ENCODE measurements at regions not wholly inside any gene's neighbourhood (a gene's known extent, or its start where the extent isn't known, plus 50 kb on each side); places are given as distances from the start of the nearest gene placed in this dataset.
"Not testable (repeated sequence)": the region's sequence is repeated elsewhere in the genome, so short reads cannot be mapped to it uniquely, and the experiment has no call there.

- no peak for DNase-seq
These were observed 758.5 kb upstream of the CDH8 start for GRCh38 chr16:62794724-62795123.

DNA sequence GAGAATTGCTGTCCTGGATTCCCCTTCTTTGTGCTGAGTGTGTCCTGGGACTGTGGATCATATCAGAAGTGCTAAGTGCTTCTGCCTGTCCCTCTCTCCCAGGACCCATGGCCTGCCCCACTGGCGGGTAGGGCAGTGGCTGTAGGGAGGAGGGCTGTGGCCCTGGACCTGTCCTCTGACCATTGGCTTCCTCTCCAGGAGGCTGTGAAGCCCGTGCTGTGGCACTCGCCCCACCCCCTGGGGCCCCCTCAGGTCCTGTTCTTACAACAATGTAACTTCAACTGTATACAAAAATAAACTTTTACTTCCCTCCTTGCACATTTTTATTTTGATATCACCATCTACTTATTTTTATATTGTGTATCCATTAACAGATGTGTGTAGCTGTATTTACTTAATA, 743.8 kb upstream of the CDH8 start:
- DNase-seq = not testable (repeated sequence)

DNA sequence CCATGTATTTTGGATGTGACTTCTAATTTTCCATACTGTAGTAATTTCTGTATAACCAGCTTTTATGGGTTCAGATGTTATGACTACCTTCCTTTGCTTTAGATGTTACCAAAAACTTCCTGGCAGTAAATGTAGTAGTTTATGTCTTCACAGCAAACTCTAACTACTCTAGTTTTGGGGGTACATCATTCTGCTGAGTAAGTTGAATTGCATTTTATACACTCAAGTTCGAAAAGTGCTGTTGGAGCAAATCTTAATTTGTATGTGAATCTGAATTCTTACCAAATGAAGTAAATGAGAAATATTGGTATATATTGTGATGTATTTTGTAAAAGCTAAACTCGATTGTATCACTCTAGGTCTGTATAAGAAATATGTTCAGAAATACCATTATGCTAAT, 728.3 kb upstream of the CDH8 start:
- DNase-seq = no peak

- no peak for DNase-seq
These were observed 724.2 kb upstream of the CDH8 start for GRCh38 chr16:62760398-62760797.

DNA sequence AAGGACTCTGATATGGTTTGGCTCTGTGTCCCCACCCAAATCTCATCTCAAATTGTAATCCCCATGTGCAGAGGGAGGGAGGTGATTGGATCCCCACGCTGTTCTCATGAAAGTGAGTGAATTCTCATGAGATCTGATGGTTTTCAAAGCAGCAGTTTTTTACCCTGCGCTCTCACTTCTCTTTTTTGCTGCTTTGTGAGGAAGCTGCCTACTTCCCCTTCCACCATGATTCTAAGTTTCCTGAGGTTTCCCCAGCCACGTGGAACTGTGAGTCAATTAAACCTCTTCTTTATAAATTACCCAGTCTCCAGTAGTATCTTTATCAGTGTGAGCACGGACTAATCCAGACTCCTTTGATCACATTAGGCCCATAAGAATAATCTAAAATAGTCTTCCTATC, 719.7 kb upstream of the CDH8 start:
- DNase-seq = peak; percentile 58

DNA sequence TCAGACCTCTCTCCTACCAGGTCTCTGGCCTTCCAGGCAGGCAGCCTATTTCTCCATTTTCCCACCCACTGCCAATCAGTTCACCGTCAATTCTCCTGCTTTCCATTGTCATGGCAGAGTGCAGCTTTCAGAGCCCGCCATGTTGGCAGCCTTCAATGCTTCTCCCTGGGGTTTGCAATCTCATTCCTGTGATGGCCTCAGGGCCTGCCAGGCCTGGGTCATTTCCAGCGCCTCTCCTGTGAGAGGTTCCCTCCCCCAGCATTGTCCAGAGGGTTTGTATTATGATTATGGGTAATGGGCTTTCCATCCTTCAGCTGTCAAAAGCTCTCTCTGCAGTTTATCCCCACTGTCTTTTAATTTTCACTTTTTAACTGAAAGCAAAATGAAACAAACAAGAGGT, 716.6 kb upstream of the CDH8 start:
- no peak for DNase-seq

DNA sequence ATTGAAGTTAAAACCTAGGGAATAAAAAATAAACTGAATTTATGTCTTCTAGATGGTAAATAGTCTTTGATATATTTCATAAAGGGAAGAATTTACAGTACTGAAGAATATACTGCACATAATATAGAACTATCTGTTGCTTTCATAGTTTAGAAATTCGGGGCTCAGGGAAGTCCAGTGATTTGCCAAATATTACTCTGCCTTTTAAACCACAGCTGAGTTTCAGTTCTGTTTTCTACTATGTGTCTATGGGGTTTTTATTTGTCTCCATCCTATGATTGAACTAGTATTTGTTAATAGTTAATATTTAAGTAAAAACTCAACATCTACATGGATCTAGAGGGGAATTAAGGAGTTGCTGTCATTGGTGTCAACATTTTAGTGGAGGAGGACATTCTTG, 715.0 kb upstream of the CDH8 start:
- DNase-seq = no peak

DNA sequence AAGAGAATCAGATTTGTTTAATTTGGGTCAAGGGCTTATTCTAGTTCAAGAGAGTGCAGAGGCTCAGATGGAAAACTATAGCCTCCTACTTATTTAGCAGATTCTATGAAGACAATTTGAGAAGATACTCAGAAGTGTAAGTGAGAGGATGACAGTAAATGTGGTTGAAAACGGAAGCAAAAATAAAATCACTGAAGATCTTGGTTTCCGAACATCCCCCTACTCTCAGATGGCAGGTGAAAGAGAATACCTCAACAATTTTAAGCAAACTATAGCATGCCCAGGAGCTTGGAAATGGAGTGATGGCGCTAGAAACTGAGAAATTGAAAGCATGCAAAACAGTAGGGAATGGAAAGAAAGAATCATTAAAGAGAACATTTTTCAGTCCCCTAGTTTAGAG, 705.5 kb upstream of the CDH8 start:
- DNase-seq = no peak

DNA sequence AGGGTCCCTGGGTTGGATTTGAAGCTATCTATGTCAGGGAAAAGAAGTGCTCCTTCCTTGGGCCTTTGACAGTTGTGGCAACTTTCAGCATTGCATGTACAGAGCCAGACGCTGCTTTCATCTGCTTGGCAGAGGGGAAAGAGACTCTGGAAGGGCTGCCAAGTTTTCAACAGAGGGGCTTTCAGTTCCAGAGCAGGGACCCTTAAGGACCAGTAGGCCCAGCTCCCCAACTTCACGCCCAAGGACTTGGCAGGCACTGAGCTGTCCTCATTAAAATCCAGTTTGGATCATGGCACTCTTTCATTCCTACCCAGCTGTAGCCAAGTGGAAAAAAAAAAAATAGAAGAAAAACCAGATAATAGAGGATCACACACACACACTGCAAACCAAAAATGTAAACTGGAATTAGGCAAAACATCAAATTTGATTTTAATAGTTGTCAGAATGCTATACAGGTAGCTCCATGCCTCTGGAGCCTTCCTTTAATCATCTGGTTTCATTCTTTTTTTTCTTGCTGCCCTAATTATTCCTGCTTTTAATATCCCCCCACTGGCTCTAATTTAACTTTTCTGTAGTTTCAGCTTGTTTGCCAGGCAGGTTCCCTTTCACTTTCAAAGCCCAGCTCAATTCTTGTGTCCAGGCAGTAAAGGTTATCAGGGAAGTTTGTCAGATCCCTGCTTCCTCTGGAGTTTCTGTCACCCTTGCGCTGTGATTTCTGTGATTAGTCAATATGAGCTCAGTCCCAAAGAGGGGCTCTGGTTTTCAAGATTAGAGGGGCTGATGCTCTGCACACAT, 702.6 kb upstream of the CDH8 start:
- DNase-seq = no peak

DNA sequence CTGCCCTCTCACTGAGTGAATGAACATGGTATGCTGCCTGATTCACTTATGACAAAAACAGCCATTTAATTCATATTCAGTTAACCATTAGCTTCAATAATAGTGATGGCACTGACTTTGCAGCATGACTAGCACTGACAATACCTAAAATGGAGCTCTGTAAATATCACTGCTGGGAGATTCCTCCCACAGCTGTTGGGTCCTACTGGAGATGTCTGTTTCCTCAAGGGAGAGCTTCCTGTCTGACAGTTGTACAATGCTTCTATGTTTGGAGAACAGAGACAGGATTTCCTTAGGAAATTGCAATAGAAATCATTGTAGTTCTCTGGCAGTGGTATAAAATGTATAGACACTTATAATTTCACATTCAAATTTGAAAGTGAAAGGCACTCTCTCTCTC, 695.9 kb upstream of the CDH8 start:
- DNase-seq = no peak

DNA sequence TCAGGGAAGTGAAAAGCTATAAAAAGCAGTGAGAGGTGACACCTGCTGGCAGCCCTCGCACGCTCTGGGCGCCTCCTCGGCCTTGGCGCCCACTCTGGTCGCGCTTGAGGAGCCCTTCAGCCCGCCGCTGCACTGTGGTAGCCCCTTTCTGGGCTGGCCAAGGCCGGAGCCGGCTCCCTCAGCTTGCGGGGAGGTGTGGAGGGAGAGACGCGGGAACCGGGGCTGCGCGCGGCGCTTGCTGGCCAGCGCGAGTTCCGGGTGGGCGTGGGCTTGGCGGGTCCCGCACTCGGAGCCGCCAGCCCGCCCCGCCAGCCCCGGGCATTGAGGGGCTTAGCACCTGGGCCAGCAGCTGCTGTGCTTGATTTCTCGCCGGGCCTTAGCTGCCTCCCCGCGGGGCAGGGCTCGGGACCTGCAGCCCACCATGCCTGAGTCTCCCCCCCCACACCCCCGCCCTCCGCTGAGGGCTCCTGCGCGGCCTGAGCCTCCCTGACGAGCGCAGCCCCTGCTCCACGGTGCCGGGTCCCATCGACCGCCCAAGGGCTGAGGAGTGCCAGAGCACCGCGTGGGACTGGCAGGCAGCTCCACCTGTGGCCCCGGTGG, 688.5 kb upstream of the CDH8 start:
- DNase-seq = not testable (repeated sequence)

DNA sequence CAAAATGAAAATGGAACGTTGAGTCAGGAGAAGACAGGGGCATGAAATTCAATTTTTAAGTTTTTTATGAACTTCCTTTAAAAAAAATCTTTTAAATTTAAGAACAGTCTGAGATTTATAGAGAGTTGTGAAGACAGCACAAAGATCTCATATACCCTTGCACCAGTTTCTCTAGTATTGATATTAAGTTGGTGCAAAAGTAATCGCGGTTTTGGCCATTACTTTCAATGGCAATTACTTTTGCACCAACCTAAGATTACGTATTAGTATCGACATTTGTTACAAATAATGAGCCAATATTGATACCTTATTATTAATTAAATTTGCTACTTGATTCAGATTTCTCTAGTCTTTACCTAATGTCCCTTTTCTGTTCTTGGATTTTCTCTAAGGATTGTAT, 684.4 kb upstream of the CDH8 start:
- DNase-seq = no peak

GRCh38 chr16:62717026-62717425, 680.8 kb upstream of the CDH8 start:
- DNase-seq = no peak

GRCh38 chr16:62715701-62716100, 679.5 kb upstream of the CDH8 start:
- no peak for DNase-seq

DNA sequence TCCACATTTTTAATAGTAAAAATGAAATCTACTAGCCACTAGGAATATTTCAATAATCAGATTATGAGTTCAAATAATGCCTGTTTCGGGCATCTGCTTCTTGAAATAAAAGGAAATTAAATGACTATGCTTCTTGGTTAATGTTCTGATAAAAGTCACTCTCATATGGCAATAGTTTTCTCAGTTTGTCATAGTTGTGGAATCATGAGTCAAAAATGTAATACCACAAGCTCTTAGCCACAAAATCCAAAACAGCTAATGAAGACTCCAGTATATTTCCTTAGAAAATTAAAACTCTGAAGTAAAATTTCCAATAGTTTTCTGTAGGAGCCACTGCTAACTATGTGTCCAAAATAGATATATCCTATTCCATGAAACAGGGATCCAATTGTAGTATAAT, 676.3 kb upstream of the CDH8 start:
- DNase-seq = no peak

GRCh38 chr16:62711797-62712196, 675.6 kb upstream of the CDH8 start:
- no peak for DNase-seq

DNA sequence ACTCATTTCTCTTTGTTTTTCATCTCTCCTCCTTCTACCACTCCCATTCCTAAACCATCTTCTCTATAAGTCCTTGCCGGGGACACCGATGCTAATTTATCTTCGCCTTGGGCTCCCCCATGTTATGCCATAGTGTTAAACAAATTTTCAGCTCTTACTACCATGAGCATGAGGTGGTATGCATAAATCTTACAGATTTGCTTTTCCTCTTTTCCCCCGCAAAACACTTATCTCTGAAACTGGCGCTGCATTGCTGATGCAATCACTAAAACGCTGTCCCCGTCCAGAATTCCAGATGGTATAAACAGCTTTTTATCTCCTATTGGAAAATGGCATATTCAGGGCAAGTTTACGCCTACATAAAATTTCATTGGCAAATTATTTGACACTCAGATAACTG, 673.6 kb upstream of the CDH8 start:
- DNase-seq = no peak

- no peak for DNase-seq
These were observed 665.2 kb upstream of the CDH8 start for GRCh38 chr16:62701426-62701825.

DNA sequence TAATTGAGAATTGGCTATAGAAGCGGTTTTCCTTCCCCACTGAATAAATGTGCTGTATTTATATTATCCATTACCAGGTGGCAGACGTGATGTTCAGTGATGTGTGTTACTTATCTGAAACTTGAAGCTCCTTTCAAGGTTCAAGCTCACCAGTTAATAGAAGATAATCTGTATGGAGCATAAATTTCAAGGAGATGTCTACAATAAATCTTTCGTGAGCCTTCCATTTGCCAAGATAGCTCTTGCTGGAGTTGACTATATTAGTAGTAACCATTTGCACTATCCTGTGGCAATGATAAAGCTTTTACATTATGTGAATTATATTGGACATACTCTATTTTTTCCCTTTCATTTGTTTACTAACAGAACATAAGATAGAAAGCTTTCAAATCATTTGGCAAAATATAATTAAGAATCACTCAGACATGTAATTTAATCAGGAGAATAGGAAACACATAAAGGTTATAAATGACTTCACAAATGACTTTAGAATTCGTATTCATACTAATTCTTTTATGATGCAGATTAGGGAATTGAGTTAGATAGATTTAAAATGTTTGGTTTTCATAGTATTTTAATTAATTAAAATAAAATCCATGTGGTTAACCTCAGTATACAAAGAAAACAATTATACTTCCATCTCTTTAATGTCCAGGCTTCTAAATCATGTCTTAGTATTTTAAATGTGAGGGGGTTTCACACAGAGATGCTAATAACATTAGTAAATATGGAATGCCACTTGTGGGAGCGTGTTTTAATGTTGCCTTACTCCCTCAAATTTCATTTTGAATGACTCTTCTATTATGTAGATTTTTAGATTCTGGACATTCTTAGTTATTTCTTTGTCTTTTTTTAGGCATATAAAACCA, 664.4 kb upstream of the CDH8 start:
- no peak for DNase-seq

- no peak for DNase-seq
These were observed 656.4 kb upstream of the CDH8 start for GRCh38 chr16:62692685-62693084.

DNA sequence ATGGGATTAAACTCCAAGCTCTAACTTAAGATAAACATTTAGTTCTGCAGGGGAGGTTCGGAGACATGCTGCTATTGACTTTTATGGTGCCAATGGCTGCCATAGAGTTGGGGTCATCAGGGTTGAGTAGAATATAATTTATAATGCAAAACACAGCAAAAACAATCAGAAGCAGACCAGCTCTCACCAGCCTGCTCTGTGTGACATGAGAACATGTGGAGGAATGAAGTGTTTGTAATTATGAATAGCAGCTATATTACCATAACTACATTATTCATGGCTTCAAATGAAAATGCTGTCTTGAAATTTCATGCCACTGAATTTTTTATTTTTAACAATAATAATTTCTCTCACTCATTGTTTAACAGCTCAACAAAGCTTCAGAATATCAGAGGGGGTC, 645.6 kb upstream of the CDH8 start:
- no peak for DNase-seq

DNA sequence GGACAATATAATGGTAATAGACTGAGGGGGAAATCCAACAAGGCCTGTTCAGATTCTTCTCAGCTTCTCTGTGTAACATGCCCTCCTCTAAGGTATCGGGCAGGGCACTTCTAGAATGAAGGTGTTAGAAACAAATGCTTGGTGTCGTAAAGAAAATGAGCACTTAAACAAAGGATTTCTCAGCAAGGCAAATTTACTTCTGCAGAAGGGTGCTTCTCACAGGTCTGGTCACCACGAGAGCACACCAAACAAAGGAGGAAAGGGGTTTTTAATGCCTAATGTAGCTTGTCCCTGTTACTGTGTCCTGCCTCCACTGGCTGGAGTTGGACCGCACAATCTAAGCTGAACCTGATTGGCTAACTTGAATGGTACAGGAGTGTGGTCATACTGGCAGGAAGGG, 642.6 kb upstream of the CDH8 start:
- DNase-seq = no peak

DNA sequence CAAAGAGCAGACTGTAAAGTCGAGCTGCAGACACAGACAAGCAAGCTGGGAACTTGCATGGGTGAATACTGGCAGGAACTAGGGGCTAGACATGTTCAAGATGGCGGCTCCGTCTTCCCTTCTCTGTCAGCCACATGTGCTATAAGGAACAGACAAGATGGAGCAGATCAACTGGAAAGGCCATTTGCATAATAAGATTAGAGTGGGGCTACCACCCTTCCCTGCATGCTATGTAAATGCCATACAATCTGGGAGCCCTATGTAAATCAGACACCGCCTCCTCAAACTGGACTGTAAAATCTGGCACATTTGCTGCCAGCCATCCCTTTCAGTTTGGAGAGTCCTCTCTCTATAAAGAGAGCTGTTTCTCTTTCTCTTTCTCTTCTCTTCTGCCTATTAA, 640.1 kb upstream of the CDH8 start:
- no peak for DNase-seq

DNA sequence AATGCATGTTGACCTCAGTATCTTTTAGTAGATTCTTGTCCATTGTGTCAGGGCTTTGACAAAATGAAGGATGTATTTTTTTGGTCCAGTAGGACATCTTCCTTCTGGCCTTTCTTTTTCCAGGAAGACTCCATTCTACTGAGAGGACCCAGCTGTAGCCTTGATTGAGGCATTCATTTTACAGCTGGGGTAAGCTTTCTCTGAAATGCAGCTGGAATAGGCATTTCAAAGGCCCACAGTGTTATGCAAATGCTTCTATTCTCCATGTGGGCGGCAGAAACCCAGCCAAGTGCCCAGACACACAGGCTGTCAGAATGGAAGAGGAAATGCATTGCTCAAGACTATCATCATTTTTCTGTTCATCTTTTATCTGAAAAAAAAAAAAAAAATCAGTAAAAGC, 629.0 kb upstream of the CDH8 start:
- no peak for DNase-seq

Measured in GF-D8 (cell line).